Stimulated activated CD8-positive, alpha-beta memory T cell treated with anti-CD3 and anti-CD28 coated beads, Interleukin-12 subunit alpha, Interleukin-12 subunit beta, amount 100 ng/mL, for 1 hour (primary cell): ENCODE measurements at regions not wholly inside any gene's neighbourhood (a gene's known extent, or its start where the extent isn't known, plus 50 kb on each side); places are given as distances from the start of the nearest gene placed in this dataset.
"Not testable (repeated sequence)": the region's sequence is repeated elsewhere in the genome, so short reads cannot be mapped to it uniquely, and the experiment has no call there.

Experiments
- DNase-seq: peaks from one replicate; pipeline ENCODE4 v3.0.0-alpha.2; 2020; ENCODE audit warnings: low read depth

GRCh38 chr2:58721912-58722591, 480.9 kb upstream of the FANCL start:
- DNase-seq, result no peak

DNA sequence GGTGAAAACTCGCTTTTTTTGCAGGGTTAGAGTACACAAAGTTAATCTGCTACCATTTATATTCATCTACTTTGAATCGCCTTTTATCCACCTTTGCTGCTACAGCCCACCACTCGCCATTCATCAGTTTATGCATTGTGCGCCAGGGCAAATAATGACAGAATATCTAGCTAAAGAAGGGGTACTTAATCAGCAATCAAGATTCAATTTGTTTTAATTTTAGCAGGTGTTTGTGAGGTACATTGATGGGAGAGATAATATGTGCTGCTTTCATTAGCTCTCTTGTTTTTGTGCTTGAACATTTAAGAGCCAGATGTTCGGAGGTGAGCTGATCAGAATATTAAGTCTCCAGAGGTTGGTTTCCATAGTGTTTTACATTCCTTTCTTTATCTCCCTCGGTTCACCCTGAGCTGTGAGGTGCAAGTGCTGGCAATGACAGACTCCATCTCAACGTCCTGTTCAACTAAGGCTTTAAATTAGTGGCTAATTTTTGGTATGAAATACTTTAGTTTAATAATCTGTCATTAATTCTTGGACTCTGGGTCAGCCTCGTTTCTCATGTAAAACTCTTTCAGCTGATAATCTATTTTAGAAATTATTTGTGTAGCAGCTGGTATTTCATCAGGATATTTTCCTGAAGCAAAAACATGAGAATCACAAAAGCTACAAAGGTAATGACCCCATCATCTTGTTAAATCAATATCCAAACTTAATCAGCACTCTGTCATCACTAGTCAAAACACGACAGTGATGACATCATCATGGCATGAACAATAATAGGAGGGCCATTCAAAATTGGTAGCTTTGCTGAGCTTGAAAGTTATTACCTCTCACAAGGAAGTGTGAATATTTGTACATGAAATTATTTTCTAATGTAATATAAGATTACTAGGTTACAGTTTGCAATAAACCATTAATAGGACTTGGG, 479.9 kb upstream of the FANCL start:
- DNase-seq, result no peak

GRCh38 chr2:58720033-58720769, 479.1 kb upstream of the FANCL start:
- DNase-seq, result no peak

DNA sequence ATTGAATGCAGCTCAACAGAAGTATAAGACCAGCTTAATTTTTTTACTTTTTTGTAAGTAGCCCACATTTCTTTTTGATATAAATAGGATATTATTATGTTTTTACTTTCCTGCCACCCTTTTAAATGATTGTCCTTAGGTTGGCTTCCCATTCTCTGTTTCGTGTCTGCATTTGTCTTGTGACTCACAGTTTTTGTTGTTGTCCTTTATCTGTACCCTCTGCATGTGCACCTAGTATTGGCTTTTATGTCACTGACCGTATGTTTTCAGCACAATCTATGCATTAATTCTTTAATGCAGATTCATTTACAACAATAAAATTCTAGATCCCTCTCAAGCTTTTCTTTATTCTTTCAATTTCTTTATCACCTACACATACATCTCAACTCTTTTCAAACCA, 474.2 kb upstream of the FANCL start:
- DNase-seq, result no peak

GRCh38 chr2:58714238-58714637, 473.1 kb upstream of the FANCL start:
- DNase-seq, result no peak

DNA sequence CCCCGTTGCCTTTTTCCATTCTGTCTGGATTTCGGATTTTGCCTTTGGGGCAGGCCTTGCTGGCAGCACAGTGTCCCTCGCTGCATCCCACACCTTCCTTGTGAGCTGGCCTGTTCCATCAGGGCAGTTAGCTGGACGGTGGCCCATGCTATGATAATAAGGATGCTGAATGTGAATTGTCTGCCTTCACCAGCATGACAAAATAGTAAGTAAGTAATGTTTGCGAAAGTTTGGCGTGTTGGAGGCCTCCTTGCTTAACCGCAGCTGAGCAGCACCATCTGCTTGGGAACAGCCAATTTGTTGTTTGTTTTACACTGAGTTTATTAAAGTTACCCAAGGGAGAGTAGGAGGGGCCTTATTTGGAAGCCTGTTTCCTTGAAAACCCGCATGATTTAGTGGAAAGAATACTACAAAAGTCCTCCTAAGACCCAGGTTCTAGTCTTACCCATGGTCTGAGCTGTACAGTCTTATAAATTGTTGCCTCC, 469.7 kb upstream of the FANCL start:
- no peak for DNase-seq

DNA sequence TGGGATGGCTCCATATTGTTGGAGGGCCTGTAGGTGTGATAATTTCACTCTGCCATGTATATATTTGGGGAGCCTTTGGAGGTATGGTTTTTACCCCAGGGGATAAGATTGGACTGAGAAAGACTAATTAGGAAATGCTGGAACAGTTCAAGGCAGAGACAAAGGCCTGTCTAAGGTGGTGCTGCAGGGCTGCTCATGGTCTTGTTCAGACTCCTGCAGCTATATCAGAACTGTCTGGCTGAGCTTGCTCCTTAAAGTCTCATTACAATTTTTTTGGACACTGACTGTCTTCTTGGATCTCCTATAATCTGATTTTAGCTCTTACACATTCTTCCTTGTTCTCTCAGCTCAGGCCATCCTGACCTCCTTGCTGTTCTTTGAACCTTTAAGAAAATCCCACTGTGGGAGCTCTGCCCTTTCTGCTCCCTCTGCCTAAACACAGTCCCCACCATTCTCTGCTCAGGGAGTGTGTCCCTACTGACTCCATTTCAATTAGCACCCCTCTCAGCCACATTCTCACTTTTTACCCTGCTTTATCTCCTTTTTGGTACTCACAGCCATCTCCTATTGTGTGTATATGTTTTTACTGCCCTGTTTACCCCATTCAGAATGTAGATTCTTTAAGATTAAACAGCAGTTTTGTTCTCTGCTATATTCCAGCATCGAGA, 468.7 kb upstream of the FANCL start:
- no peak for DNase-seq

GRCh38 chr2:58709274-58709673, 468.1 kb upstream of the FANCL start:
- no peak for DNase-seq

DNA sequence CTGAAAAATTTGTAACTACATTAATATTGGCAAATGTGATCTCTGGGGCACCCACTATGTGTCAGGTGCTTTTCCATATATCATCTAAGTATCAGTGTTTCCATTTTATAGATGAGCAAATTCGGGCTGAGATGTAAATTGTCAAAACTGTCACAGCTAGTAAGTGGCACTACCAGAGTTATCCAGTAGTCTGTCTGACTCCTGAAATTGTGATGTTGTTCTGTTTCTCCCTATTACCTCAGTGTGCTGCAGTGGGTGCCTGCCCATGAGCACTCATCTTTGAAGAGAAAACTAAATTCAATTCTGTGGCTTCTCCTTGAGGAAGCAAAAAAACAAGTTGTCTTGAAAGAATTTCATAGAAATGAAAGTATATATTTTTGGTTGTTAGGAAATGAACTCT, 467.4 kb upstream of the FANCL start:
- DNase-seq, result no peak

DNA sequence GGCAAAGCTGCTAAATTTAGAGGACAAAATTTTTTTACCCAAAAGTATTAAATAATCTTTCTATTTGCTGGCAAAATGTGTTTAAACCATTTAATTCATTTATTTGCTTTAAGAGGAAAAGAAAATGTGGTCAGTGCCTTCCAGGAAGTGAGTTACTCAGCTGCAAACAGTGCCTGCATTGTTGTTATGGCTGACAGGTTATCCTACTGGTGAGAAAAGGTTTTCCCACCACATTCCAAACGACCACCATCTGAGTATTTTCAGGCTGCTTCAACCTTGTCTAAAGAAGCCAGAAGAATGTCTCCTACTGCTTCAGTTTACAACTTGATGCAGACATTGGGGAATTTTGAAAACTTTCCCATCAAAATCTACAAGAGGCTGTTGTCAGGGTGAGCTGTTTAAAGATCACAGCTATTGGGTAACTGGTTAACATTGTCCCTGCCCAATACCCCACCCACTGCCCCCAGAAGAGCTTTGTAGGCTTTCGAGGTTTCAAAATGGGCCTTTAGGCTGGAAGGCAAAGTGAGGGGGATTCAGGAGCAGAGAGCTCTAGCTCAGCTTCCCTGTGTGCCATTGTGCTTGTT, 461.3 kb upstream of the FANCL start:
- DNase-seq, result no peak

- no peak for DNase-seq
Observed at GRCh38 chr2:58701688-58702301, 460.7 kb upstream of the FANCL start.

- no peak for DNase-seq
Observed at GRCh38 chr2:58700591-58700990, 459.5 kb upstream of the FANCL start.

DNA sequence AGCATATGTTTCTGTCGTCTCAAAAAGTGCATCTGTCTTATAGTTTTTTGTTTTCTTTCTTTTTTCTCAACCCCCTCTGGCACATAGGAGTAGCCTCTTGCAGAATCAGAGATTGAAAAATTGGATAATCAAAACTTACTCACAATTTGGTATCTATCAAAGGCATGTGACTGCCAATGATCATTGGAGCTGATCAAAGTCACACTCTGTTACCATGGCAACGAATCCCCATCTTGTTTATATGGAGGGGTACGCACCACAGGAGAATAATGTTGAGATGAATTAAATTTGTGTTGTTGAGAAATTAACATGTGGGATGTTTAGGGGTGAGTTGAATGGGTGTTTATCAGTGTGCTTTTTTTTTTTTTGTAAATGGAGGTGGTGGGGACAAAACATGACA, 458.3 kb upstream of the FANCL start:
- no peak for DNase-seq

DNA sequence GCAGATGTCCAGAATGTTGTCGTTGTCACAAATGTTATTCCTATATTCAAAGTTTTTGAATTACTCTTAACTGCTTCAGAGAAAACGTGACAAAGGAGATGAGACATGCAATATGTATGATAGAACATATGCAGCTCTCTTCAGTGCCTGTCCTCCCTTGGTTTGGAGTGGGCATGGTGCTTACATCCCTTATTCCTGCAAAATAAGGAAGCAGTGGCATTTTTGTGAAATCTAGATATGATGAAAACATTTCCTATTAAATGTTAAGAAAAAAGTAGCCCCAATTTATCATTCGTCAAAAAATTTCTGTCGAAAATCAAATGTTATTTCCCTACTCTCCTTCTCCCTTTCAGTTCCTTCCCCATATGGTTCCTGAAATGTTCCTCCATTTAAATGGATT, 457.5 kb upstream of the FANCL start:
- no peak for DNase-seq

- not testable (repeated sequence) for DNase-seq
Observed at GRCh38 chr2:58694114-58694513, 453.0 kb upstream of the FANCL start.

- not testable (repeated sequence) for DNase-seq
Observed at GRCh38 chr2:58691041-58691440, 449.9 kb upstream of the FANCL start.

DNA sequence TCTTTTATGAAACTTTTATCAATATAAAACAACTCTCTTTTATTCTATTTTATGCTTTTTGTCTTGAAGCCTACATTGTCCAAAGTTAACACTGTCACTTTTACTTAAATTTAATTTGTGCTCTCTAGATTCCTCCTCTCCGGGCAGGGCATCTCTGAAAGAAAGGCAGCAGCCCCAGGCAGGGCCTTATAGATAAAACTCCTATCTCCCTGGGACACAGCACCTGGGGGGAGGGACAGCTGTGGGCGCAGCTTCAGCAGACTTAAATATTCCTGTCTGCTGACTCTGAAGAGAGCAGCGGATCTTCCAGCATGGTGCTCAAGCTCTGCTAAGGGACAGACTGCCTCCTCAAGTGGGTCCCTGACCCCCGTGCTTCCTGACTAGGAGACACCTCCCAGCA, 447.7 kb upstream of the FANCL start:
- no peak for DNase-seq

GRCh38 chr2:58686776-58687175, 445.7 kb upstream of the FANCL start:
- no peak for DNase-seq

GRCh38 chr2:58680755-58681310, 439.7 kb upstream of the FANCL start:
- DNase-seq, result no peak

- no peak for DNase-seq
Observed at GRCh38 chr2:58677748-58678147, 436.6 kb upstream of the FANCL start.

GRCh38 chr2:58671675-58672074, 430.6 kb upstream of the FANCL start:
- DNase-seq, result no peak
